ENCODE measurements at regions not wholly inside any gene's neighbourhood (a gene's known extent, or its start where the extent isn't known, plus 50 kb on each side); places are given as distances from the start of the nearest gene placed in this dataset.
"Not testable (repeated sequence)": the region's sequence is repeated elsewhere in the genome, so short reads cannot be mapped to it uniquely, and the experiment has no call there.

- H3K4me3 ChIP-seq (ENCODE audit: low read length): no peak overlapping the region
- no peak for DNase-seq (ENCODE audit: low read depth, low spot score)
Measured at GRCh38 chr4:79132826-79133225, 193.0 kb downstream of the NAA11 start.

- no peak overlapping the region for H3K4me3 ChIP-seq (ENCODE audit: low read length)
- no peak for DNase-seq (ENCODE audit: low read depth, low spot score)
Measured at GRCh38 chr4:79121875-79122358, 182.7 kb upstream of the PAQR3 start.

GRCh38 chr4:79121223-79121622 is 182.0 kb upstream of the PAQR3 start:
- H3K4me3 ChIP-seq (ENCODE audit: low read length): no peak overlapping the region
- DNase-seq (ENCODE audit: low read depth, low spot score): no peak

- not testable (repeated sequence) for H3K4me3 ChIP-seq (ENCODE audit: low read length); DNase-seq (ENCODE audit: low read depth, low spot score)
Measured at GRCh38 chr4:79117051-79117450, 177.8 kb upstream of the PAQR3 start.

GRCh38 chr4:79107014-79107413 is 167.8 kb upstream of the PAQR3 start:
- DNase-seq (ENCODE audit: low read depth, low spot score): no peak
- no peak overlapping the region for H3K4me3 ChIP-seq (ENCODE audit: low read length)

- DNase-seq (ENCODE audit: low read depth, low spot score): no peak
- no peak overlapping the region for H3K4me3 ChIP-seq (ENCODE audit: low read length)
Measured at GRCh38 chr4:79088946-79089691, 149.9 kb upstream of the PAQR3 start.

- H3K4me3 ChIP-seq (ENCODE audit: low read length): no peak overlapping the region
- no peak for DNase-seq (ENCODE audit: low read depth, low spot score)
Measured at GRCh38 chr4:79087071-79087470, 147.8 kb upstream of the PAQR3 start.

- no peak for DNase-seq (ENCODE audit: low read depth, low spot score)
Measured at GRCh38 chr4:79083406-79084010, 144.3 kb upstream of the PAQR3 start.

GRCh38 chr4:79082997-79083396 is 143.8 kb upstream of the PAQR3 start:
- DNase-seq (ENCODE audit: low read depth, low spot score): no peak
- H3K4me3 ChIP-seq (ENCODE audit: low read length): no peak overlapping the region

More at GRCh38 chr4:79083406-79084010, 144.3 kb upstream of the PAQR3 start:
- no peak overlapping the region for H3K4me3 ChIP-seq (ENCODE audit: low read length)

GRCh38 chr4:79081973-79082372 is 142.7 kb upstream of the PAQR3 start:
- no peak overlapping the region for H3K4me3 ChIP-seq (ENCODE audit: low read length)
- DNase-seq (ENCODE audit: low read depth, low spot score): no peak

GRCh38 chr4:79078339-79078738 is 139.1 kb upstream of the PAQR3 start:
- H3K4me3 ChIP-seq (ENCODE audit: low read length): no peak overlapping the region
- DNase-seq (ENCODE audit: low read depth, low spot score): no peak

GRCh38 chr4:79074040-79074439 is 134.8 kb upstream of the PAQR3 start:
- H3K4me3 ChIP-seq (ENCODE audit: low read length): no peak overlapping the region
- no peak for DNase-seq (ENCODE audit: low read depth, low spot score)

- H3K4me3 ChIP-seq (ENCODE audit: low read length): no peak overlapping the region
- DNase-seq (ENCODE audit: low read depth, low spot score): no peak
Measured at GRCh38 chr4:79073471-79073870, 134.2 kb upstream of the PAQR3 start.

GRCh38 chr4:79065262-79065661 is 126.0 kb upstream of the PAQR3 start:
- no peak for DNase-seq (ENCODE audit: low read depth, low spot score)
- no peak overlapping the region for H3K4me3 ChIP-seq (ENCODE audit: low read length)

- H3K4me3 ChIP-seq (ENCODE audit: low read length): no peak overlapping the region
- DNase-seq (ENCODE audit: low read depth, low spot score): no peak
Measured at GRCh38 chr4:79064806-79065205, 125.6 kb upstream of the PAQR3 start.

GRCh38 chr4:79059631-79060399 is 120.6 kb upstream of the PAQR3 start:
- no peak overlapping the region for H3K4me3 ChIP-seq (ENCODE audit: low read length)

GRCh38 chr4:79057772-79058171 is 118.5 kb upstream of the PAQR3 start:
- H3K4me3 ChIP-seq (ENCODE audit: low read length): no peak overlapping the region
- no peak for DNase-seq (ENCODE audit: low read depth, low spot score)

More at GRCh38 chr4:79059631-79060399, 120.6 kb upstream of the PAQR3 start:
- no peak for DNase-seq (ENCODE audit: low read depth, low spot score)

- no peak for DNase-seq (ENCODE audit: low read depth, low spot score)
- no peak overlapping the region for H3K4me3 ChIP-seq (ENCODE audit: low read length)
Measured at GRCh38 chr4:79053754-79054153, 114.5 kb upstream of the PAQR3 start.

- no peak overlapping the region for H3K4me3 ChIP-seq (ENCODE audit: low read length)
- no peak for DNase-seq (ENCODE audit: low read depth, low spot score)
Measured at GRCh38 chr4:79050541-79050880, 111.3 kb upstream of the PAQR3 start.

All from Jurkat, Clone E6-1 (cell line).